Stomach smooth muscle (tissue), 2 donors: ENCODE measurements at regions not wholly inside any gene's neighbourhood (a gene's known extent, or its start where the extent isn't known, plus 50 kb on each side); places are given as distances from the start of the nearest gene placed in this dataset.

Source experiments
- H3K27ac ChIP-seq: one replicate; pipeline ENCODE4 v1.7.0; 2013; ENCODE audit warnings: mild to moderate bottlenecking, low read length, inconsistent platforms
- H3K27me3 ChIP-seq, 2 donors: one replicate each; pipeline ENCODE4 v1.7.0; 2013; ENCODE audit warnings: low read length in 2 of 2; ENCODE audit not compliant: insufficient read depth in 2 of 2, control insufficient read depth in 1 of 2
- H3K36me3 ChIP-seq, 2 donors: one replicate each; pipeline ENCODE4 v1.7.0; 2013; ENCODE audit warnings: low read length in 2 of 2; ENCODE audit not compliant: control insufficient read depth in 2 of 2, insufficient read depth in 2 of 2
- H3K4me1 ChIP-seq: one replicate; pipeline ENCODE4 v1.7.0; 2013; ENCODE audit warnings: low read length; ENCODE audit not compliant: control insufficient read depth, insufficient read depth
- H3K4me3 ChIP-seq, 2 donors: one replicate each; pipeline ENCODE4 v1.7.0; 2013; ENCODE audit warnings: low read length in 2 of 2
- H3K9ac ChIP-seq, 2 donors: one replicate each; pipeline ENCODE4 v1.7.0; 2013; ENCODE audit warnings: low read length in 2 of 2, mild to moderate bottlenecking in 1 of 2
- H3K9me3 ChIP-seq, 2 donors: one replicate each; pipeline ENCODE4 v1.7.0; 2013; ENCODE audit warnings: low read length in 2 of 2; ENCODE audit not compliant: control insufficient read depth in 2 of 2
- donor health status: healthy.
- donor health status: Pancreatic carcinoma.

- H3K4me3 ChIP-seq: no peak overlapping the region
- H3K4me1 ChIP-seq: no peaks in the 10 kb centered on the region
- H3K9me3 ChIP-seq: no peaks in the 10 kb centered on the region
Observed at GRCh38 chr10:58982470-58983239, 193.8 kb upstream of the PHYHIPL start.

GRCh38 chr10:58985216-58985615 lies 191.2 kb upstream of the PHYHIPL start:
- H3K4me1 ChIP-seq: no peaks in the 10 kb centered on the region
- no peaks in the 10 kb centered on the region for H3K27me3 ChIP-seq
- H3K9ac ChIP-seq: no peak overlapping the region
- no peaks in the 10 kb centered on the region for H3K36me3 ChIP-seq
- H3K4me3 ChIP-seq: no peak overlapping the region
- H3K9me3 ChIP-seq: peaks cover 0 to 4% of the 10 kb centered on the region in 2 donors
- no peak overlapping the region for H3K27ac ChIP-seq

More at GRCh38 chr10:58982470-58983239, 193.8 kb upstream of the PHYHIPL start:
- Histone ChIP-seq H3K36me3 (no peaks in the 10 kb centered on the region), H3K9ac (no peak overlapping the region), H3K27ac (no peak overlapping the region), H3K27me3 (no peaks in the 10 kb centered on the region)

GRCh38 chr10:58989486-58990039 lies 186.9 kb upstream of the PHYHIPL start:
- Histone ChIP-seq H3K4me3 (no peak overlapping the region), H3K4me1 (no peaks in the 10 kb centered on the region), H3K36me3 (no peaks in the 10 kb centered on the region), H3K27me3 (no peaks in the 10 kb centered on the region), H3K27ac (no peak overlapping the region), H3K9me3 (peaks cover 0 to 7% of the 10 kb centered on the region in 2 donors), H3K9ac (no peak overlapping the region)

- Histone ChIP-seq H3K4me3 (no peak overlapping the region), H3K27me3 (no peaks in the 10 kb centered on the region), H3K4me1 (no peaks in the 10 kb centered on the region), H3K36me3 (no peaks in the 10 kb centered on the region), H3K9me3 (peaks cover 0 to 7% of the 10 kb centered on the region in 2 donors), H3K27ac (no peak overlapping the region), H3K9ac (no peak overlapping the region)
Observed at GRCh38 chr10:58990693-58991092, 185.8 kb upstream of the PHYHIPL start.

GRCh38 chr10:58991856-58992255 lies 184.6 kb upstream of the PHYHIPL start:
- no peaks in the 10 kb centered on the region for H3K4me1 ChIP-seq
- H3K36me3 ChIP-seq: no peaks in the 10 kb centered on the region
- H3K4me3 ChIP-seq: no peak overlapping the region
- peaks cover 0 to 7% of the 10 kb centered on the region in 2 donors for H3K9me3 ChIP-seq
- no peak overlapping the region for H3K27ac ChIP-seq
- H3K27me3 ChIP-seq: no peaks in the 10 kb centered on the region
- H3K9ac ChIP-seq: no peak overlapping the region

GRCh38 chr10:58992830-58993460 lies 183.5 kb upstream of the PHYHIPL start:
- H3K36me3 ChIP-seq: no peaks in the 10 kb centered on the region
- no peak overlapping the region for H3K4me3 ChIP-seq
- H3K9ac ChIP-seq: no peak overlapping the region
- H3K27me3 ChIP-seq: no peaks in the 10 kb centered on the region
- H3K4me1 ChIP-seq: no peaks in the 10 kb centered on the region
- H3K9me3 ChIP-seq: peaks cover 0 to 7% of the 10 kb centered on the region in 2 donors
- no peak overlapping the region for H3K27ac ChIP-seq

- Histone ChIP-seq H3K27me3 (no peaks in the 10 kb centered on the region), H3K4me1 (no peaks in the 10 kb centered on the region), H3K36me3 (no peaks in the 10 kb centered on the region), H3K4me3 (no peak overlapping the region), H3K9ac (no peak overlapping the region), H3K27ac (no peak overlapping the region), H3K9me3 (peaks cover 0 to 7% of the 10 kb centered on the region in 2 donors)
Observed at GRCh38 chr10:58993480-58994221, 182.8 kb upstream of the PHYHIPL start.

GRCh38 chr10:58994226-58995057 lies 182.0 kb upstream of the PHYHIPL start:
- Histone ChIP-seq H3K9me3 (peaks cover 0 to 7% of the 10 kb centered on the region in 2 donors), H3K27ac (no peak overlapping the region), H3K9ac (no peak overlapping the region), H3K36me3 (no peaks in the 10 kb centered on the region), H3K4me3 (no peak overlapping the region), H3K27me3 (no peaks in the 10 kb centered on the region), H3K4me1 (no peaks in the 10 kb centered on the region)

GRCh38 chr10:58995058-58995596 lies 181.3 kb upstream of the PHYHIPL start:
- Histone ChIP-seq H3K4me3 (no peak overlapping the region), H3K9ac (no peak overlapping the region), H3K9me3 (peaks cover 0 to 3% of the 10 kb centered on the region in 2 donors), H3K27ac (no peak overlapping the region), H3K36me3 (no peaks in the 10 kb centered on the region), H3K27me3 (no peaks in the 10 kb centered on the region), H3K4me1 (no peaks in the 10 kb centered on the region)

- H3K9ac ChIP-seq: no peak overlapping the region
- H3K27ac ChIP-seq: no peak overlapping the region
- no peak overlapping the region for H3K4me3 ChIP-seq
- no peaks in the 10 kb centered on the region for H3K27me3 ChIP-seq
- no peaks in the 10 kb centered on the region for H3K36me3 ChIP-seq
- H3K4me1 ChIP-seq: no peaks in the 10 kb centered on the region
- no peaks in the 10 kb centered on the region for H3K9me3 ChIP-seq
Observed at GRCh38 chr10:58996063-58996462, 180.4 kb upstream of the PHYHIPL start.
